ENCODE measurements at regions not wholly inside any gene's neighbourhood (a gene's known extent, or its start where the extent isn't known, plus 50 kb on each side); places are given as distances from the start of the nearest gene placed in this dataset.
"Not testable (repeated sequence)": the region's sequence is repeated elsewhere in the genome, so short reads cannot be mapped to it uniquely, and the experiment has no call there.

DNA sequence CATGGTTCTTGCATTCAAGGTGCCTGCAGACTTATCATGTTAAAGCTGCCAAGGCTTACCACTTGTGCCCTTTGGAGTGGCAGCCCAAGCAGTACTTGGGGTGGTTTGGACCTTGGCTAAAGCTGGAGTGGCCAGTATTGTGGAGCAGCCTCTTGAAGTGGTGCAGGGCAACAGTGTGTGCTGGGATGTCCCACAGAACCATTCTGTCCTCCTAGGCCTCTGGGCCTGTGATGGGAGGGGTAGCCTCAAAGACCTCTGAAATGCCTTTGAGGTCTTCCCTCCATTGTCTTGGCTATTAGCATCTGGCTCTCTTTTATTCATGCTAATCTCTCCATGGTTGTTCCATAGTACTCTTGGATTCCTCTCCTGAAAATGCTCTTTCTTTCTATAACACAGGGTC, 78.2 kb upstream of the SLC24A4 start:
- no peak for FAIRE-seq
- no peak for DNase-seq (ENCODE audit: insufficient read length, low spot score)
- TF ChIP-seq CTCF (IDR thresholded peaks at IDR 0.05; ENCODE audit: insufficient read depth, missing control alignments), result no peak

DNA sequence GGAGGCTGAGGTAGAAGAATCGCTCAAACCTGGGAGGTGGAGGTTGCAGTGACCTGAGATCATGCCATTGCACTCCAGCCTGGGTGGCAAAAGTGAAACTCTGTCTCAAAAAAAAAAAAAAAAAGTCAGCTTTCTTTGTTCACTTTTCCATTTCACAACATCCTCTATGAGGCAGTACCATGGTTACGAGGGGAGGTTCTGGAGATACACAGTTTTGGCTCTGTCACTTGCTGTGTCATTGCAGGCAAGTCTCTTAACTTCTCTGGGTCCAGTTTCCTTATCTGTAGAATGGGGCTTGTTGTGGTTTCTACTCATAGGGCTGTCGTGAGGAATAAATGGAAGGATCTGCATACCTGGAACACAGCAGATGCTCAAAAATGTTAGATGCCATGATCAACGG, 75.6 kb upstream of the SLC24A4 start:
- FAIRE-seq, result no peak
- no peak for DNase-seq (ENCODE audit: insufficient read length, low spot score)
- TF ChIP-seq CTCF (IDR thresholded peaks at IDR 0.05; ENCODE audit: insufficient read depth, missing control alignments), result no peak

DNA sequence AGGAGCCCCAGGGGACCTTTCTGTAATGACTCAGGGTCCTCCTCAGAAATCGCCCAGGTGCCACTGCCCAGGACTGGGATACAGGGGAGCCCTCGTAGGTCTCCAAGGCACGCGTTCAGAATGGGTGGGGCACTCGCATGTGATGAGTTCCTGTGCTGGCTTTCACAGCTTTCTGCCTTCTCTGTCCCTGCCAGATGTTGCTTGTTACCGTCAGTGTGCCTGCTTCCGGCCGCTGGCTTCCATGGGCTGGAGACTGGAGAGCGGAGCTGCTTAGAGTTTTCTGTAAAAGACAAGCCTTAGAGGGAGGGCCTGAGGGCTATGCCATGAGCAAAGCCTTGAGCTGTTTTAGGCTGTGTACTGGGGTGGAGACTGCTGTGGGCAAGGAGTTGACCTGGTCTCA, 75.0 kb upstream of the SLC24A4 start:
- no peak for DNase-seq (ENCODE audit: insufficient read length, low spot score)
- TF ChIP-seq CTCF (IDR thresholded peaks at IDR 0.05; ENCODE audit: insufficient read depth, missing control alignments), result no peak
- FAIRE-seq, result no peak

- FAIRE-seq (no peak), DNase-seq (ENCODE audit: insufficient read length, low spot score) (no peak)
- TF ChIP-seq CTCF (IDR thresholded peaks at IDR 0.05; ENCODE audit: insufficient read depth, missing control alignments), result no peak
Measured at GRCh38 chr14:92248696-92249095, 74.3 kb upstream of the SLC24A4 start.

- FAIRE-seq; DNase-seq (ENCODE audit: insufficient read length, low spot score): not testable (repeated sequence)
Measured at GRCh38 chr14:92250366-92250765, 72.6 kb upstream of the SLC24A4 start.

DNA sequence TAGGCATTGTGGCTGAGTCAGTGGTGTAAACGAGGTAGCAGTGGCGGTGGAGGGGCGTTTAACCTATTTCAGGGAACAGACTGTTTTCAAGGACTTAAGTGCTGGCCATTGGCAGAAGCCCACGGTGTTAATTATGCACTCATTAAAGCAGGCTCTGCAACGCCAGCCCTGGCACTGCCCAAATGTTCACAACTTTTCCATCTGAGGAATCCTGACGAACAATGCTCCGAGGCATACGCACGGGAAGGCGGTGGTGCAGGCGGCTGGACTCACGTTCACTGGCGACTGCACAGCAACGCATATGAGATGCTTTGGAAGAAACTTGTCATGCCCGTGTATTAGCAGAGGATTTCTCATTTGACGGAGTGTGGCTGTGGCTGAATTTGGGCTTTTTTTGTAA, 70.6 kb upstream of the SLC24A4 start:
- no peak for DNase-seq (ENCODE audit: insufficient read length, low spot score)
- TF ChIP-seq CTCF (IDR thresholded peaks at IDR 0.05; ENCODE audit: insufficient read depth, missing control alignments), result no peak
- FAIRE-seq, result no peak

- TF ChIP-seq CTCF (IDR thresholded peaks at IDR 0.05; ENCODE audit: insufficient read depth, missing control alignments), result no peak
- DNase-seq (ENCODE audit: insufficient read length, low spot score) (no peak), FAIRE-seq (no peak)
Measured at GRCh38 chr14:92253381-92253894, 69.5 kb upstream of the SLC24A4 start.

DNA sequence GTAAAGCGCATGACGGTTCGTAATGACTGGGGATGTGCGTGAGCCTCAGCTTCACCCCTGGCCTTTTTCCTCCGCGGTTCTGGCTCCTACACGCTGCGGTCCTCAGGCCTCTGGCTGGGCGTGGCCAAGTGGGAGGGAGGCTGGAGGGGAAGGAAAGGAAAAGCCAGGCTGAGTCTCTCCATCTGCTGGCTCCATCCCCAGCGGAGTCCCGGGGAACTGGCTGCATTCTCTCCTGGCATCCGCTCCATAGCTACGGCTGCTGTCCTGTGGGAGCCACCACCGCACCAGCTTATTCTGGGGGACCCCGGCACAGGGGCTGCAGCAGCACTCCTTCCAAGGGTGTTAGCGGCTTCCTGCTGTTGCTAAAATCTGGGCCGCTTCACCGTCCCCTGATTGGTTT, 68.2 kb upstream of the SLC24A4 start:
- DNase-seq (ENCODE audit: insufficient read length, low spot score) (no peak), FAIRE-seq (no peak)
- TF ChIP-seq CTCF (IDR thresholded peaks at IDR 0.05; ENCODE audit: insufficient read depth, missing control alignments), result no peak
